ENCODE measurements at regions not wholly inside any gene's neighbourhood (a gene's known extent, or its start where the extent isn't known, plus 50 kb on each side); places are given as distances from the start of the nearest gene placed in this dataset.

- TF ChIP-seq CTCF (IDR thresholded peaks at IDR 0.05) (no peak), POLR2A (IDR thresholded peaks at IDR 0.05) (no peak)
Observed at GRCh38 chr15:96657096-96657495, 326.6 kb downstream of the NR2F2 start.

Measured in prostate gland (tissue), 2 donors.